Tibial artery (tissue), 4 donors: ENCODE measurements at regions not wholly inside any gene's neighbourhood (a gene's known extent, or its start where the extent isn't known, plus 50 kb on each side); places are given as distances from the start of the nearest gene placed in this dataset.
"Not testable (repeated sequence)": the region's sequence is repeated elsewhere in the genome, so short reads cannot be mapped to it uniquely, and the experiment has no call there.

Source experiments
- DNase-seq, 2 donors: peaks; one replicate each; pipeline ENCODE4 v3.0.0-alpha.2; 2019
- H3K27ac ChIP-seq, 2 donors: fragments of 200-600 bp; sonication (generic) in 1 of 2; 1 replicate in 1 of 2; 2 replicates in 1 of 2; pipeline ENCODE4 v1.5.1; 2018 to 2019; ENCODE audit warnings: mild to moderate bottlenecking in 1 of 2
- H3K27me3 ChIP-seq, 2 donors: fragments of 200-600 bp; sonication (generic) in 1 of 2; one replicate each; pipeline versions ENCODE4 v1.5.1 to v1.6.0; 2016 to 2019
- H3K36me3 ChIP-seq, 3 donors: fragments of 200-600 bp; sonication (generic) in 2 of 3; one replicate each; pipeline ENCODE4 v1.5.1; 2016 to 2019; ENCODE audit warnings: mild to moderate bottlenecking in 2 of 3
- H3K4me1 ChIP-seq, 4 donors: fragments of 200-600 bp; sonication (generic) in 2 of 4; 1 replicate in 3 of 4; 2 replicates in 1 of 4; pipeline ENCODE4 v1.5.1; 2016 to 2019
- H3K4me3 ChIP-seq, 2 donors: fragments of 200-600 bp; sonication (generic) in 1 of 2; 1 replicate in 1 of 2; 2 replicates in 1 of 2; pipeline ENCODE4 v1.5.1; 2018 to 2019; ENCODE audit warnings: mild to moderate bottlenecking in 2 of 2
- H3K9me3 ChIP-seq, 3 donors: fragments of 200-600 bp; sonication (generic) in 1 of 3; one replicate each; pipeline ENCODE4 v1.5.1; 2016 to 2019
- CTCF ChIP-seq, 2 experiments: fragments of 200-600 bp in 1 of 2; fragments of 450-650 bp in 1 of 2; IDR thresholded peaks; one replicate each; pipeline ENCODE4 v1.5.1; 2017 to 2019; ENCODE audit warnings: antibody characterized with exemption in 2 of 2, mild to moderate bottlenecking in 1 of 2, moderate library complexity in 1 of 2
- intact Hi-C: fragments of 100-400 bp; cut with DNase I; formaldehyde crosslinking; loops from one replicate; pipeline ENCODE4 v1.15.0; 2023; ENCODE audit warnings: low total_unique reads

- H3K27ac ChIP-seq = no peak overlapping the region
- intact Hi-C loops = no loop called here
- no peaks in the 10 kb centered on the region for H3K36me3 ChIP-seq
- H3K4me3 ChIP-seq = no peak overlapping the region
- TF ChIP-seq CTCF (IDR thresholded peaks at IDR 0.05) = no peak
- H3K9me3 ChIP-seq = no peaks in the 10 kb centered on the region
- peaks cover 0 to 8% of the 10 kb centered on the region in 2 donors for H3K27me3 ChIP-seq
- no peak for DNase-seq
- H3K4me1 ChIP-seq = no peaks in the 10 kb centered on the region
These were observed 155.9 kb downstream of the QRSL1 start for GRCh38 chr6:106785298-106785697.

- no peak for TF ChIP-seq CTCF (IDR thresholded peaks at IDR 0.05)
- DNase-seq = no peak
- no peaks in the 10 kb centered on the region for H3K9me3 ChIP-seq
- H3K27ac ChIP-seq = no peak overlapping the region
- H3K36me3 ChIP-seq = no peaks in the 10 kb centered on the region
- H3K27me3 ChIP-seq = peaks cover 0 to 8% of the 10 kb centered on the region in 2 donors
- no peaks in the 10 kb centered on the region for H3K4me1 ChIP-seq
- H3K4me3 ChIP-seq = no peak overlapping the region
- intact Hi-C loops = no loop called here
These were observed 154.5 kb downstream of the QRSL1 start for GRCh38 chr6:106783640-106784566.

- Histone ChIP-seq H3K4me1 (no peaks in the 10 kb centered on the region), H3K27ac (no peak overlapping the region), H3K36me3 (no peaks in the 10 kb centered on the region), H3K27me3 (peaks cover 0 to 8% of the 10 kb centered on the region in 2 donors), H3K4me3 (no peak overlapping the region), H3K9me3 (no peaks in the 10 kb centered on the region)
- TF ChIP-seq CTCF (IDR thresholded peaks at IDR 0.05) = no peak
- intact Hi-C loops = no loop called here
- no peak for DNase-seq
These were observed 153.3 kb downstream of the QRSL1 start for GRCh38 chr6:106782536-106783285.

- H3K4me1 ChIP-seq, H3K4me3 ChIP-seq, DNase-seq, H3K27ac ChIP-seq, H3K36me3 ChIP-seq, intact Hi-C loops, H3K27me3 ChIP-seq, H3K9me3 ChIP-seq: not testable (repeated sequence)
These were observed 150.2 kb downstream of the QRSL1 start for GRCh38 chr6:106779552-106779951.

- Histone ChIP-seq H3K36me3 (no peaks in the 10 kb centered on the region), H3K4me3 (no peak overlapping the region), H3K27ac (no peak overlapping the region), H3K9me3 (no peaks in the 10 kb centered on the region), H3K27me3 (peaks cover 0 to 8% of the 10 kb centered on the region in 2 donors), H3K4me1 (peaks cover 0 to 11% (median 5%) of the 10 kb centered on the region in 4 donors)
- no peak for DNase-seq
- intact Hi-C loops = no loop called here
- no peak for TF ChIP-seq CTCF (IDR thresholded peaks at IDR 0.05)
These were observed 149.6 kb downstream of the QRSL1 start for GRCh38 chr6:106778943-106779342.
